NCI-H1694 treated with DMSO at 0.1 percent for 48 hours (cell line): ENCODE measurements at regions not wholly inside any gene's neighbourhood (a gene's known extent, or its start where the extent isn't known, plus 50 kb on each side); places are given as distances from the start of the nearest gene placed in this dataset.
"Not testable (repeated sequence)": the region's sequence is repeated elsewhere in the genome, so short reads cannot be mapped to it uniquely, and the experiment has no call there.

Source experiments
- DNase-seq: peaks from one replicate; lab custom pipeline; 2025; lab: John Stamatoyannopoulos, UW

GRCh38 chr5:72760259-72760658 is 56.2 kb upstream of the TNPO1 start:
- DNase-seq: no peak

GRCh38 chr5:72752909-72753308 is 63.6 kb upstream of the TNPO1 start:
- DNase-seq: no peak

GRCh38 chr5:72749362-72749997 is 67.0 kb upstream of the TNPO1 start:
- no peak for DNase-seq

GRCh38 chr5:72747826-72748225 is 68.6 kb upstream of the TNPO1 start:
- DNase-seq: no peak

GRCh38 chr5:72746736-72747135 is 69.7 kb upstream of the TNPO1 start:
- no peak for DNase-seq

- no peak for DNase-seq
Observed at GRCh38 chr5:72744136-72744535, 72.3 kb upstream of the TNPO1 start.

- no peak for DNase-seq
Observed at GRCh38 chr5:72741805-72742204, 74.7 kb upstream of the TNPO1 start.

GRCh38 chr5:72733810-72734209 is 82.7 kb upstream of the TNPO1 start:
- no peak for DNase-seq

- no peak for DNase-seq
Observed at GRCh38 chr5:72723581-72723980, 92.9 kb upstream of the TNPO1 start.

- no peak for DNase-seq
Observed at GRCh38 chr5:72722792-72723452, 93.5 kb upstream of the TNPO1 start.

GRCh38 chr5:72721844-72722243 is 94.6 kb upstream of the TNPO1 start:
- DNase-seq: no peak

GRCh38 chr5:72720205-72720604 is 96.3 kb upstream of the TNPO1 start:
- no peak for DNase-seq

GRCh38 chr5:72711351-72711750 is 105.1 kb upstream of the TNPO1 start:
- DNase-seq: no peak

- DNase-seq: no peak
Observed at GRCh38 chr5:72709341-72709740, 107.1 kb upstream of the TNPO1 start.

- DNase-seq: no peak
Observed at GRCh38 chr5:72705178-72705577, 111.3 kb upstream of the TNPO1 start.

GRCh38 chr5:72703876-72704275 is 112.6 kb upstream of the TNPO1 start:
- DNase-seq: no peak

GRCh38 chr5:72702881-72703434 is 113.5 kb upstream of the TNPO1 start:
- DNase-seq: no peak

- not testable (repeated sequence) for DNase-seq
Observed at GRCh38 chr5:72702105-72702504, 114.4 kb upstream of the TNPO1 start.

GRCh38 chr5:72698481-72698880 is 118.0 kb upstream of the TNPO1 start:
- no peak for DNase-seq

GRCh38 chr5:72697622-72698021 is 118.8 kb upstream of the TNPO1 start:
- no peak for DNase-seq

- DNase-seq: no peak
Observed at GRCh38 chr5:72695659-72696058, 120.8 kb upstream of the TNPO1 start.

- DNase-seq: no peak
Observed at GRCh38 chr5:72694856-72695255, 121.6 kb upstream of the TNPO1 start.

GRCh38 chr5:72693546-72694205 is 122.8 kb upstream of the TNPO1 start:
- no peak for DNase-seq
